PC-3 (cell line): ENCODE measurements at regions not wholly inside any gene's neighbourhood (a gene's known extent, or its start where the extent isn't known, plus 50 kb on each side); places are given as distances from the start of the nearest gene placed in this dataset.

Experiments
- EZH2 ChIP-seq: fragments of 300-600 bp; sonication (generic); IDR thresholded peaks from one replicate; pipeline ENCODE4 v1.6.1; 2017; ENCODE audit warnings: antibody characterized with exemption, mild to moderate bottlenecking, low read length; ENCODE audit not compliant: unreplicated experiment
- TF ChIP-seq, protein P1 (sequence below): fragments of 300-600 bp; sonication (generic); conservative IDR thresholded peaks from 2 replicates; pipeline ENCODE4 v1.5.1; 2017; ENCODE audit warnings: antibody characterized with exemption, low read depth, mild to moderate bottlenecking, low read length

DNA sequence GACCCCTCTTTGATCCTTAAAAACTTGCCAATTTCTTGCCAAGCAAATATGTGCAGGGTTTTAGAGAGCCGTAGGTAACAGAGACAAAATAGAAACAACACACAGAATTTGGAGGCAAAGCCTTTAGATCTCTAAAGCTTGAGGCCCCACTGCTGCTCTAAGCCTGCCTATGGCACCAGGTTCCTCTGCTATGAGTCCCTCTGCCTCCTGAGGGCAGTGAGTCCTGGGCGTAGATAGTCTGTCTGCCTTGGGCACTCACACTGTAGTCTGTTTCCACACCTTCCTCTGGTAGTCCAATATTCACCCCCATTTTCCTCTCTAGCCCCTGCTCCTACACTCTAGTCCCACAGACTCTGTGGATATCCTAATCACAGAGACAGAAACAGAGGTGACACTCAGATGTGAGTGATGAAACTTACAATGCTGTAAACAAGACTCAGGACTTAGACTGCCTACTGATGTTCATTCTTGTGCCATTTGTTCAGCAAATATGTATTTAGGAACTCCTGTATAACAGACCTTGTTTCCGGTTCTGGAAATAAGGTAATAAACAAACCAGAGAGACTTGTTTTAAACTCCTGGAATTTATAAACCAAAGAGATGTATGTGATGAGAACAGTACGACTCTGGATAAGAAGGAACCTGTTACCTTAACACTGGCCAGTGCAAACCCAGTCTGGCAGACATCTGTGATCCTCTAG, 153.3 kb upstream of the PRSS1 start:
- TF ChIP-seq, protein P1, sequence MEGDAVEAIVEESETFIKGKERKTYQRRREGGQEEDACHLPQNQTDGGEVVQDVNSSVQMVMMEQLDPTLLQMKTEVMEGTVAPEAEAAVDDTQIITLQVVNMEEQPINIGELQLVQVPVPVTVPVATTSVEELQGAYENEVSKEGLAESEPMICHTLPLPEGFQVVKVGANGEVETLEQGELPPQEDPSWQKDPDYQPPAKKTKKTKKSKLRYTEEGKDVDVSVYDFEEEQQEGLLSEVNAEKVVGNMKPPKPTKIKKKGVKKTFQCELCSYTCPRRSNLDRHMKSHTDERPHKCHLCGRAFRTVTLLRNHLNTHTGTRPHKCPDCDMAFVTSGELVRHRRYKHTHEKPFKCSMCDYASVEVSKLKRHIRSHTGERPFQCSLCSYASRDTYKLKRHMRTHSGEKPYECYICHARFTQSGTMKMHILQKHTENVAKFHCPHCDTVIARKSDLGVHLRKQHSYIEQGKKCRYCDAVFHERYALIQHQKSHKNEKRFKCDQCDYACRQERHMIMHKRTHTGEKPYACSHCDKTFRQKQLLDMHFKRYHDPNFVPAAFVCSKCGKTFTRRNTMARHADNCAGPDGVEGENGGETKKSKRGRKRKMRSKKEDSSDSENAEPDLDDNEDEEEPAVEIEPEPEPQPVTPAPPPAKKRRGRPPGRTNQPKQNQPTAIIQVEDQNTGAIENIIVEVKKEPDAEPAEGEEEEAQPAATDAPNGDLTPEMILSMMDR = no peak
- no peak for TF ChIP-seq EZH2
